Tibial artery (tissue), 4 donors: ENCODE measurements at regions not wholly inside any gene's neighbourhood (a gene's known extent, or its start where the extent isn't known, plus 50 kb on each side); places are given as distances from the start of the nearest gene placed in this dataset.

Source experiments
- DNase-seq, 2 donors: peaks; one replicate each; pipeline ENCODE4 v3.0.0-alpha.2; 2019
- H3K27ac ChIP-seq, 2 donors: fragments of 200-600 bp; sonication (generic) in 1 of 2; 1 replicate in 1 of 2; 2 replicates in 1 of 2; pipeline ENCODE4 v1.5.1; 2018 to 2019; ENCODE audit warnings: mild to moderate bottlenecking in 1 of 2
- H3K27me3 ChIP-seq, 2 donors: fragments of 200-600 bp; sonication (generic) in 1 of 2; one replicate each; pipeline versions ENCODE4 v1.5.1 to v1.6.0; 2016 to 2019
- H3K36me3 ChIP-seq, 3 donors: fragments of 200-600 bp; sonication (generic) in 2 of 3; one replicate each; pipeline ENCODE4 v1.5.1; 2016 to 2019; ENCODE audit warnings: mild to moderate bottlenecking in 2 of 3
- H3K4me1 ChIP-seq, 4 donors: fragments of 200-600 bp; sonication (generic) in 2 of 4; 1 replicate in 3 of 4; 2 replicates in 1 of 4; pipeline ENCODE4 v1.5.1; 2016 to 2019
- H3K4me3 ChIP-seq, 2 donors: fragments of 200-600 bp; sonication (generic) in 1 of 2; 1 replicate in 1 of 2; 2 replicates in 1 of 2; pipeline ENCODE4 v1.5.1; 2018 to 2019; ENCODE audit warnings: mild to moderate bottlenecking in 2 of 2
- H3K9me3 ChIP-seq, 3 donors: fragments of 200-600 bp; sonication (generic) in 1 of 3; one replicate each; pipeline ENCODE4 v1.5.1; 2016 to 2019
- CTCF ChIP-seq, 2 experiments: fragments of 200-600 bp in 1 of 2; fragments of 450-650 bp in 1 of 2; IDR thresholded peaks; one replicate each; pipeline ENCODE4 v1.5.1; 2017 to 2019; ENCODE audit warnings: antibody characterized with exemption in 2 of 2, mild to moderate bottlenecking in 1 of 2, moderate library complexity in 1 of 2
- intact Hi-C: fragments of 100-400 bp; cut with DNase I; formaldehyde crosslinking; loops from one replicate; pipeline ENCODE4 v1.15.0; 2023; ENCODE audit warnings: low total_unique reads

- H3K4me3 ChIP-seq, result no peak overlapping the region
Measured at GRCh38 chr3:135849827-135850226, 115.7 kb upstream of the PPP2R3A start.

GRCh38 chr3:135851201-135852081, 114.1 kb upstream of the PPP2R3A start:
- no peaks in the 10 kb centered on the region for H3K36me3 ChIP-seq
- H3K9me3 ChIP-seq, result no peaks in the 10 kb centered on the region
- DNase-seq, result no peak
- intact Hi-C loops, result no loop called here
- H3K4me1 ChIP-seq, result no peaks in the 10 kb centered on the region
- H3K4me3 ChIP-seq, result no peak overlapping the region
- no peak for TF ChIP-seq CTCF (IDR thresholded peaks at IDR 0.05)
- no peak overlapping the region for H3K27ac ChIP-seq
- H3K27me3 ChIP-seq, result peaks cover 0 to 2% of the 10 kb centered on the region in 2 donors

More at GRCh38 chr3:135849827-135850226, 115.7 kb upstream of the PPP2R3A start:
- H3K27ac ChIP-seq, result no peak overlapping the region
- peaks cover 0 to 2% of the 10 kb centered on the region in 2 donors for H3K27me3 ChIP-seq
- H3K36me3 ChIP-seq, result no peaks in the 10 kb centered on the region
- intact Hi-C loops, result no loop called here
- TF ChIP-seq CTCF (IDR thresholded peaks at IDR 0.05), result no peak
- no peaks in the 10 kb centered on the region for H3K4me1 ChIP-seq
- DNase-seq, result no peak
- no peaks in the 10 kb centered on the region for H3K9me3 ChIP-seq

- Histone ChIP-seq H3K4me1 (no peaks in the 10 kb centered on the region), H3K36me3 (no peaks in the 10 kb centered on the region), H3K27ac (no peak overlapping the region), H3K4me3 (no peak overlapping the region), H3K27me3 (peaks cover 0 to 2% of the 10 kb centered on the region in 2 donors), H3K9me3 (no peaks in the 10 kb centered on the region)
- intact Hi-C loops, result no loop called here
- DNase-seq, result no peak
- no peak for TF ChIP-seq CTCF (IDR thresholded peaks at IDR 0.05)
Measured at GRCh38 chr3:135853981-135854380, 111.5 kb upstream of the PPP2R3A start.

GRCh38 chr3:135860761-135861160, 104.8 kb upstream of the PPP2R3A start:
- H3K4me3 ChIP-seq, result no peak overlapping the region
- H3K4me1 ChIP-seq, result no peaks in the 10 kb centered on the region
- TF ChIP-seq CTCF (IDR thresholded peaks at IDR 0.05), result no peak
- intact Hi-C loops, result no loop called here
- H3K36me3 ChIP-seq, result no peaks in the 10 kb centered on the region
- H3K27me3 ChIP-seq, result no peaks in the 10 kb centered on the region
- no peaks in the 10 kb centered on the region for H3K9me3 ChIP-seq
- H3K27ac ChIP-seq, result no peak overlapping the region
- no peak for DNase-seq

- Histone ChIP-seq H3K27me3 (no peaks in the 10 kb centered on the region), H3K4me3 (no peak overlapping the region), H3K9me3 (no peaks in the 10 kb centered on the region), H3K36me3 (no peaks in the 10 kb centered on the region), H3K27ac (no peak overlapping the region), H3K4me1 (no peaks in the 10 kb centered on the region)
- no peak for DNase-seq
- no peak for TF ChIP-seq CTCF (IDR thresholded peaks at IDR 0.05)
- intact Hi-C loops, result no loop called here
Measured at GRCh38 chr3:135862361-135862760, 103.2 kb upstream of the PPP2R3A start.
